ACC112 (cell line): ENCODE measurements at regions not wholly inside any gene's neighbourhood (a gene's known extent, or its start where the extent isn't known, plus 50 kb on each side); places are given as distances from the start of the nearest gene placed in this dataset.

Experiments
- H2AFZ ChIP-seq: fragments of 200-600 bp; sonication (generic); one replicate; pipeline ENCODE4 v1.6.0; 2017; ENCODE audit warnings: antibody characterized with exemption, low read length; ENCODE audit not compliant: unreplicated experiment
- H3K27ac ChIP-seq: fragments of 200-600 bp; sonication (generic); 2 replicates; pipeline ENCODE4 v1.5.1; 2014; ENCODE audit warnings: low read depth, mild to moderate bottlenecking, antibody characterized with exemption, low read length, moderate library complexity
- H3K27me3 ChIP-seq: fragments of 200-600 bp; sonication (generic); 2 replicates; pipeline ENCODE4 v1.6.1; 2014; ENCODE audit warnings: mild to moderate bottlenecking, antibody characterized with exemption, low read length, moderate library complexity, mixed read lengths; ENCODE audit not compliant: insufficient read depth
- H3K36me3 ChIP-seq: fragments of 200-600 bp; sonication (generic); 2 replicates; pipeline ENCODE4 v1.6.1; 2016; ENCODE audit warnings: mild to moderate bottlenecking, antibody characterized with exemption, low read length, moderate library complexity, mixed read lengths; ENCODE audit not compliant: insufficient read depth
- H3K4me1 ChIP-seq: fragments of 200-600 bp; sonication (generic); one replicate; pipeline ENCODE4 v1.6.1; 2016; ENCODE audit warnings: low read length, mixed read lengths; ENCODE audit not compliant: insufficient read depth, unreplicated experiment, control insufficient read depth
- H3K4me3 ChIP-seq: fragments of 200-600 bp; sonication (generic); 2 replicates; pipeline ENCODE4 v1.5.1; 2014; ENCODE audit warnings: mild to moderate bottlenecking, low read depth, low read length
- H3K79me2 ChIP-seq: fragments of 200-600 bp; sonication (generic); one replicate; pipeline ENCODE4 v1.6.0; 2016; ENCODE audit warnings: low read length; ENCODE audit not compliant: control insufficient read depth, unreplicated experiment, insufficient read depth

DNA sequence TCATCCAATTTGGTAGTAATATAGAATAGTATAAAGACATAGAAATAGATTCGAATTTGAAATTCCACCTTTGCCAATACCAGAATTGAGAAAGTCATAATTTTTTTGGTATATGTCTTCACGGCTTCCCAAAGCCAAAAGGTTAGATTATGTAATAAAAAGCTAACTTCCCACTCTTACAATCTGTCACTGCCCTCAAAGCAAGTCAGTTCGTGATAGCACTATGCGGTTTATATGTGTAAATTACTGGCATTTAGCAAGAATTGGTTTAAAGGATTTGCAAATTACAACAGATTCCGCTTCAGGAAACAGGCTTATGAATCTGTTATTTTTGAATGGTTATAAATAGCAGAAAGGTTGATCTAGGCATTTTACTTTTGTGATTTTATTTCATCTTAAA is 679.4 kb upstream of the ADGRL2 start:
- Histone ChIP-seq H3K27ac (no peak overlapping the region), H3K4me3 (no peak overlapping the region), H3K27me3 (no peaks in the 10 kb centered on the region), H3K36me3 (no peaks in the 10 kb centered on the region), H2AFZ (no peak overlapping the region), H3K4me1 (no peaks in the 10 kb centered on the region), H3K79me2 (no peaks in the 10 kb centered on the region)

DNA sequence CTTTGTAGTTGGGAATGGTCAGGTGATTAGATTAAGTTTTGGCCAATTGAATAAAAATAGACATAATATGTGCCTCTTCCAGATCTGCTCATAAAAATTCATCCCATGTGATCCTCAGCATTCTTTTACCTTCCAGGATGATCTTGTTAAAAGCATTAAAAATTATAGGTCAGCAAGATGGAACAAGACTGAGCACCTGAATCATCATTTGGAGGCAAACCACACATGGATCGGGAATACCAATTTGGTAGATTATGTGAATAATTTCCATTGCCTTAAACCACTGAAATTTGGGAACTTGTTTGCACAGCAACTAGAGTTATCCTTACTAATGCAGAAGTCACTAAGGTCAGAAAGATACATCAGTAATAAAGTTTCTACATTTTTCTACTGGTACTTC is 681.4 kb upstream of the ADGRL2 start:
- no peaks in the 10 kb centered on the region for H3K79me2 ChIP-seq
- H3K36me3 ChIP-seq = no peaks in the 10 kb centered on the region
- H3K27me3 ChIP-seq = no peaks in the 10 kb centered on the region
- no peaks in the 10 kb centered on the region for H3K4me1 ChIP-seq
- H2AFZ ChIP-seq = no peak overlapping the region
- no peak overlapping the region for H3K27ac ChIP-seq
- no peak overlapping the region for H3K4me3 ChIP-seq

DNA sequence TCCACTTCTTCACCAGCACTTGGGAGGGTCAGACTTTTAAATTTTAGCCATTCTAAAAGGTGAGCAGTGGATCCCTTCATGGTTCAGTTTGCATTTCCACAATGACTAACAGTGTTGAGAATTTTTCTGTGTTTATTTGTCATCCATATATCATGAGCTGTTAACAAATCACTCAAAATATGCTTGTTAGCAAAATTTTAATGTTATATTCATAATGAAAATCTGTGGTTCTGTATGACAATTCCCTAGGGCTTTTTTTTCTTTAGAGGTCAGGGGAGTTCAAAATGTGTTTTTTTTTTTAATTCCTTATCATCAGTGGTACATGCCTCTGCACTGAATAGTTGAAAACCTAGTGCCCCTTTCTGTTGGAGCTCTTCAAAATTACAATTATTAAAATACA is 682.2 kb upstream of the ADGRL2 start:
- H3K27me3 ChIP-seq = no peaks in the 10 kb centered on the region
- H3K4me1 ChIP-seq = peaks cover 5% of the 10 kb centered on the region
- H3K79me2 ChIP-seq = no peaks in the 10 kb centered on the region
- H3K36me3 ChIP-seq = no peaks in the 10 kb centered on the region
- H3K4me3 ChIP-seq = no peak overlapping the region
- no peak overlapping the region for H3K27ac ChIP-seq
- H2AFZ ChIP-seq = no peak overlapping the region

- no peaks in the 10 kb centered on the region for H3K27me3 ChIP-seq
- no peak overlapping the region for H3K4me3 ChIP-seq
Measured at GRCh38 chr1:81115422-81115821, 685.3 kb upstream of the ADGRL2 start.

DNA sequence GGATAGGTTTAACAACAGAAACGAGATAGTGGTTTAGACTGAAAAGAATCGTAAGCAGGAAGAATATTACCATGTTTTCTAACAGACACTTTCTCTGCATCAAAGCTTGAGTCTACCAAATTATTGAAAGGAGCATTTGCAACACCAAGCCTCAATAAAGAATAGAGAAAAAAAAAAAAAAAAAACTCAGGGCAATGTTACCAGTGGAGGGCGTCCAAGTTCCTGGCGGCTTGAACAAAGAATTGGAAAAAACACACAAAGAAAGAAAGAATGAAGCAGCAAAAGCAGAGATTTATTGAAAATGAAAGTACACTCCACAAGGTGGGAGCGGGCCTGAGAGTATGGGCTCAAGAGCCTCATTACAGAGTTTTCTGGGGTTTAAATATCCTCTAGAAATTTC is 686.5 kb upstream of the ADGRL2 start:
- Histone ChIP-seq H3K4me3 (no peak overlapping the region), H3K36me3 (no peaks in the 10 kb centered on the region), H3K27me3 (no peaks in the 10 kb centered on the region), H3K27ac (no peak overlapping the region), H3K79me2 (no peaks in the 10 kb centered on the region), H2AFZ (no peak overlapping the region), H3K4me1 (peaks cover 19% of the 10 kb centered on the region)

More at GRCh38 chr1:81115422-81115821, 685.3 kb upstream of the ADGRL2 start:
- no peaks in the 10 kb centered on the region for H3K79me2 ChIP-seq
- H3K36me3 ChIP-seq = no peaks in the 10 kb centered on the region
- peaks cover 19% of the 10 kb centered on the region for H3K4me1 ChIP-seq
- no peak overlapping the region for H2AFZ ChIP-seq
- no peak overlapping the region for H3K27ac ChIP-seq

GRCh38 chr1:81113688-81114087 is 687.0 kb upstream of the ADGRL2 start:
- Histone ChIP-seq H3K79me2 (no peaks in the 10 kb centered on the region), H3K36me3 (no peaks in the 10 kb centered on the region), H3K4me3 (no peak overlapping the region), H3K4me1 (peaks cover 19% of the 10 kb centered on the region), H3K27ac (no peak overlapping the region), H2AFZ (no peak overlapping the region), H3K27me3 (no peaks in the 10 kb centered on the region)

DNA sequence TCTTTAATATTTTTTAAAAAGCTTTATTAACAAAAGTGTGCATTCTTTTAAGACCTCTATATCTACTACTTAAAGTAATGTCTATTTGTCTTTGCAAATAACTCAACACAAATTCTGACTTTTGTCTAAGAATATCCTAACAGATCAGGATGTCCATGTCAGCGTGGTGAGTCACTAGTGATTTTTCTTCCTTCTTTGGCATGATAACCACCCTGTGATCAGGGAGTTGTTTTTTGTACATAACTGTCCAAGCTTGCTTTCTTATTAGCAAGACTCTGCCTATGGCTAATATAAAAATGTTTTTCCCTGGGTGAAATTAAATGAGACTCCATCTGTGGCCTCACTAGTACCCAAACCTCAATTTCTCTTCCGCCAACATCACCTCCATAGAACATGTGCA is 688.9 kb upstream of the ADGRL2 start:
- no peaks in the 10 kb centered on the region for H3K36me3 ChIP-seq
- no peaks in the 10 kb centered on the region for H3K27me3 ChIP-seq
- H3K79me2 ChIP-seq = no peaks in the 10 kb centered on the region
- peak overlapping the region; percentile 83 for H2AFZ ChIP-seq
- H3K4me3 ChIP-seq = peak overlapping the region; percentile 26; the same call in 1 of the 2 replicates
- H3K27ac ChIP-seq = peak overlapping the region; percentile 49
- peaks cover 19% of the 10 kb centered on the region for H3K4me1 ChIP-seq

GRCh38 chr1:81109038-81109437 is 691.7 kb upstream of the ADGRL2 start:
- no peak overlapping the region for H2AFZ ChIP-seq
- H3K27ac ChIP-seq = no peak overlapping the region

GRCh38 chr1:81097860-81098259 is 702.9 kb upstream of the ADGRL2 start:
- Histone ChIP-seq H3K27me3 (no peaks in the 10 kb centered on the region), H3K4me3 (no peak overlapping the region), H2AFZ (no peak overlapping the region), H3K27ac (no peak overlapping the region), H3K36me3 (no peaks in the 10 kb centered on the region), H3K4me1 (no peaks in the 10 kb centered on the region), H3K79me2 (no peaks in the 10 kb centered on the region)

More at GRCh38 chr1:81109038-81109437, 691.7 kb upstream of the ADGRL2 start:
- Histone ChIP-seq H3K79me2 (no peaks in the 10 kb centered on the region), H3K36me3 (no peaks in the 10 kb centered on the region), H3K4me1 (peaks cover 19% of the 10 kb centered on the region), H3K27me3 (no peaks in the 10 kb centered on the region), H3K4me3 (no peak overlapping the region)

DNA sequence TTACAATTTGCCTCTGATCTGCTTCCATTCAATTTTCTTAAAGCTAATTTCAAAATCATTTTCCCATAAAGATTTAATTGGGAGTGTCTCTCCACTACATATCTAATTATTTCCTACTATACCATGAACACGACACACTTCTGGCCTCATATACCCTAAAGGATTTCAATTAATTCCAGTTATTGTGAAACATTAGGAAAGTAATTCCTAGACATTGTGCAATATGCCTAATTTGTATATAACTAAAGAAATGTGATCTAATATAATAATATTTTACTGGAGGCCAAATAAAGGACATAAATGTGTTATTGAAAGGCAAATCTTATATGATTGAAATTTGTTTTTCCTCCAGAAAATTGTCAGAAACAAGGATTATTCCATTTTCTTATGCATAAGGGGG is 727.2 kb upstream of the ADGRL2 start:
- H3K27me3 ChIP-seq = no peaks in the 10 kb centered on the region
- no peaks in the 10 kb centered on the region for H3K36me3 ChIP-seq
- H3K4me3 ChIP-seq = no peak overlapping the region
- H3K4me1 ChIP-seq = peaks cover 4% of the 10 kb centered on the region
- H3K79me2 ChIP-seq = no peaks in the 10 kb centered on the region
- H2AFZ ChIP-seq = no peak overlapping the region
- H3K27ac ChIP-seq = no peak overlapping the region

- H2AFZ ChIP-seq = no peak overlapping the region
- no peak overlapping the region for H3K27ac ChIP-seq
- no peaks in the 10 kb centered on the region for H3K36me3 ChIP-seq
- no peak overlapping the region for H3K4me3 ChIP-seq
- peaks cover 4% of the 10 kb centered on the region for H3K4me1 ChIP-seq
- no peaks in the 10 kb centered on the region for H3K27me3 ChIP-seq
- H3K79me2 ChIP-seq = no peaks in the 10 kb centered on the region
Measured at GRCh38 chr1:81071969-81072753, 728.6 kb upstream of the ADGRL2 start.
